ENCODE measurements at regions not wholly inside any gene's neighbourhood (a gene's known extent, or its start where the extent isn't known, plus 50 kb on each side); places are given as distances from the start of the nearest gene placed in this dataset.

- H3K4me3 ChIP-seq (ENCODE audit: low read depth, low read length) = no peak overlapping the region
- no peak for TF ChIP-seq CTCF (IDR thresholded peaks at IDR 0.05; ENCODE audit: borderline replicate concordance, insufficient read depth, low read depth, low read length)
These were observed 705.1 kb upstream of the GRM7 start for GRCh38 chr3:6155650-6156338.

GRCh38 chr3:6165951-6166350 is 695.0 kb upstream of the GRM7 start:
- no peak overlapping the region for H3K4me3 ChIP-seq (ENCODE audit: low read depth, low read length)
- no peak for TF ChIP-seq CTCF (IDR thresholded peaks at IDR 0.05; ENCODE audit: borderline replicate concordance, insufficient read depth, low read depth, low read length)

- H3K4me3 ChIP-seq (ENCODE audit: low read depth, low read length) = no peak overlapping the region
- no peak for TF ChIP-seq CTCF (IDR thresholded peaks at IDR 0.05; ENCODE audit: borderline replicate concordance, insufficient read depth, low read depth, low read length)
These were observed 692.7 kb upstream of the GRM7 start for GRCh38 chr3:6168256-6168655.

- no peak overlapping the region for H3K4me3 ChIP-seq (ENCODE audit: low read depth, low read length)
- TF ChIP-seq CTCF (IDR thresholded peaks at IDR 0.05; ENCODE audit: borderline replicate concordance, insufficient read depth, low read depth, low read length) = no peak
These were observed 687.9 kb upstream of the GRM7 start for GRCh38 chr3:6172871-6173642.

- no peak for TF ChIP-seq CTCF (IDR thresholded peaks at IDR 0.05; ENCODE audit: borderline replicate concordance, insufficient read depth, low read depth, low read length)
- H3K4me3 ChIP-seq (ENCODE audit: low read depth, low read length) = no peak overlapping the region
These were observed 683.5 kb upstream of the GRM7 start for GRCh38 chr3:6177417-6177816.

- H3K4me3 ChIP-seq (ENCODE audit: low read depth, low read length) = no peak overlapping the region
- no peak for TF ChIP-seq CTCF (IDR thresholded peaks at IDR 0.05; ENCODE audit: borderline replicate concordance, insufficient read depth, low read depth, low read length)
These were observed 681.2 kb upstream of the GRM7 start for GRCh38 chr3:6179761-6180160.

- TF ChIP-seq CTCF (IDR thresholded peaks at IDR 0.05; ENCODE audit: borderline replicate concordance, insufficient read depth, low read depth, low read length) = no peak
These were observed 680.7 kb upstream of the GRM7 start for GRCh38 chr3:6180171-6180570.

More at GRCh38 chr3:6180171-6180570, 680.7 kb upstream of the GRM7 start:
- H3K4me3 ChIP-seq (ENCODE audit: low read depth, low read length) = no peak overlapping the region
